ENCODE measurements at regions not wholly inside any gene's neighbourhood (a gene's known extent, or its start where the extent isn't known, plus 50 kb on each side); places are given as distances from the start of the nearest gene placed in this dataset.
A peak's percentile ranks its signal among the peaks of the same experiment; 100 is the strongest.

DNA sequence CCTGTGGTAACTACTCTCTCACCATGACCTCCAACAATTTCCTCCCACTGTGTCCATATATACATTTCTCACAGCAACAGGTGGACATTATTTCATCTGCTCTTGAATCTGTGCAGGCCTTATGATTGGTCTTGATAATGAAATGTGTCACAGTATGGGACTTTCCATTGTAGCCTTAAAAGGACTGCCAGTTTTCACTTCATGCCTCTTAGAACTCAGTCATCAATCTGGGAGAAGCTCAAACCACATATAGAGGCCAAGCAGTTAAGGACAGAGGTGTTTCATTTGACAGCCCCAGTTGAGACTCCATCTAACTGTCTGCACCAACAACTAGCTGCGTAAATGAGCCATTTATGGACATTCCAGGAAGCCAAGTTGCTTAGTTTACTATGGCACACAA is 1534.8 kb downstream of the ARAP2 start:
- Histone ChIP-seq H3K4me1 (ENCODE audit: insufficient read depth, low read length, poor library complexity, severe bottlenecking) (no peaks in the 10 kb centered on the region), H3K36me3 (ENCODE audit: insufficient read depth, low read length, poor library complexity, severe bottlenecking) (no peaks in the 10 kb centered on the region), H3K9me3 (ENCODE audit: low read depth, low read length, poor library complexity, severe bottlenecking) (no peaks in the 10 kb centered on the region), H3K4me3 (ENCODE audit: low read depth, low read length, poor library complexity, severe bottlenecking) (no peak overlapping the region), H3K27ac (ENCODE audit: low read depth, low read length, poor library complexity, severe bottlenecking) (no peak overlapping the region), H3K27me3 (replicated peaks; ENCODE audit: insufficient read depth, low read depth, low read length, poor library complexity) (no peaks in the 10 kb centered on the region)
- TF ChIP-seq, protein P1, sequence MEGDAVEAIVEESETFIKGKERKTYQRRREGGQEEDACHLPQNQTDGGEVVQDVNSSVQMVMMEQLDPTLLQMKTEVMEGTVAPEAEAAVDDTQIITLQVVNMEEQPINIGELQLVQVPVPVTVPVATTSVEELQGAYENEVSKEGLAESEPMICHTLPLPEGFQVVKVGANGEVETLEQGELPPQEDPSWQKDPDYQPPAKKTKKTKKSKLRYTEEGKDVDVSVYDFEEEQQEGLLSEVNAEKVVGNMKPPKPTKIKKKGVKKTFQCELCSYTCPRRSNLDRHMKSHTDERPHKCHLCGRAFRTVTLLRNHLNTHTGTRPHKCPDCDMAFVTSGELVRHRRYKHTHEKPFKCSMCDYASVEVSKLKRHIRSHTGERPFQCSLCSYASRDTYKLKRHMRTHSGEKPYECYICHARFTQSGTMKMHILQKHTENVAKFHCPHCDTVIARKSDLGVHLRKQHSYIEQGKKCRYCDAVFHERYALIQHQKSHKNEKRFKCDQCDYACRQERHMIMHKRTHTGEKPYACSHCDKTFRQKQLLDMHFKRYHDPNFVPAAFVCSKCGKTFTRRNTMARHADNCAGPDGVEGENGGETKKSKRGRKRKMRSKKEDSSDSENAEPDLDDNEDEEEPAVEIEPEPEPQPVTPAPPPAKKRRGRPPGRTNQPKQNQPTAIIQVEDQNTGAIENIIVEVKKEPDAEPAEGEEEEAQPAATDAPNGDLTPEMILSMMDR (conservative IDR thresholded peaks at IDR 0.05; ENCODE audit: low read depth, low read length) = no peak
- TF ChIP-seq EZH2 (IDR thresholded peaks at IDR 0.05; ENCODE audit: borderline replicate concordance, low read depth, low read length, poor library complexity, severe bottlenecking) = no peak
- no peak for DNase-seq (ENCODE audit: low spot score)
- intact Hi-C loops (cut with micrococcal nuclease; ENCODE audit: unreplicated experiment) = no loop called here
- ChIA-PET CTCF (no interaction called here), POLR2A (ENCODE audit: low non-redundant PET) (no interaction called here)
- BruUV-seq (replicated peaks) = no TSS peak

DNA sequence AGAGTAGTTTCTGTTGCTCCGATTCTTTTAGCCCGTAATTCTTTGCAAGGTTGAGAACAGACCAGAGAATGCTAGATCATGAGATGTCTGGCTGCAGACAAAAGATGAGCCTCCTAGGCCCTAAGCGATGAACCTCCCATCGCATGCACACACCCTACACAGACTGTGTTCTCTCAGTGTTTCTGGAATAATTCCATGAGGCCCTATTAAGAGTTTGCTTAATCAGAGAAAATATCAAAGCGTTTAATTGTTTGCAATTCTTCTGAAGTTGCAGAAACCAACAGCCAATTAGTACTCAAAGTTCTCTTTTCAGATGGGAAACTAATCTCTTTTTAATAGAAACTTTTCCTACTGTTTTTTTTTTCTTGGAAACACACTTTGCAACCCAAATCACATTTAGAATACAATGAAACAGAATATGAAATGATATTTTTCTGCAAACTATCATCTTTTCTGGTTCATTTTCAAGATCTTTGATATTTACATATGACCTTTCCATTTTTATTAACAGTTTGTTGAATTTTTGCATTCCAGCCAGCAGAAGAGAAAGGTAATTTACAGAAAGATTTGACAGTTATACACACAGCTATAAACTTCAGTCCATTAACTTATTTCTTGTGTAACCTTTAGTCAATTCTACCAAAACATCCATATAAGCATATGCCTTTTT is 1525.6 kb downstream of the ARAP2 start:
- Histone ChIP-seq H3K27me3 (replicated peaks; ENCODE audit: insufficient read depth, low read depth, low read length, poor library complexity) (no peaks in the 10 kb centered on the region), H3K4me1 (ENCODE audit: insufficient read depth, low read length, poor library complexity, severe bottlenecking) (no peaks in the 10 kb centered on the region), H3K27ac (ENCODE audit: low read depth, low read length, poor library complexity, severe bottlenecking) (no peak overlapping the region), H3K36me3 (ENCODE audit: insufficient read depth, low read length, poor library complexity, severe bottlenecking) (no peaks in the 10 kb centered on the region), H3K9me3 (ENCODE audit: low read depth, low read length, poor library complexity, severe bottlenecking) (no peaks in the 10 kb centered on the region), H3K4me3 (ENCODE audit: low read depth, low read length, poor library complexity, severe bottlenecking) (no peak overlapping the region)
- TF ChIP-seq EZH2 (IDR thresholded peaks at IDR 0.05; ENCODE audit: borderline replicate concordance, low read depth, low read length, poor library complexity, severe bottlenecking) = no peak
- TF ChIP-seq, protein P1 (conservative IDR thresholded peaks at IDR 0.05; ENCODE audit: low read depth, low read length) = no peak
- DNase-seq (ENCODE audit: low spot score) = no peak
- ChIA-PET CTCF (no interaction called here), POLR2A (ENCODE audit: low non-redundant PET) (no interaction called here)
- intact Hi-C loops (cut with micrococcal nuclease; ENCODE audit: unreplicated experiment) = no loop called here
- no TSS peak for BruUV-seq (replicated peaks)

DNA sequence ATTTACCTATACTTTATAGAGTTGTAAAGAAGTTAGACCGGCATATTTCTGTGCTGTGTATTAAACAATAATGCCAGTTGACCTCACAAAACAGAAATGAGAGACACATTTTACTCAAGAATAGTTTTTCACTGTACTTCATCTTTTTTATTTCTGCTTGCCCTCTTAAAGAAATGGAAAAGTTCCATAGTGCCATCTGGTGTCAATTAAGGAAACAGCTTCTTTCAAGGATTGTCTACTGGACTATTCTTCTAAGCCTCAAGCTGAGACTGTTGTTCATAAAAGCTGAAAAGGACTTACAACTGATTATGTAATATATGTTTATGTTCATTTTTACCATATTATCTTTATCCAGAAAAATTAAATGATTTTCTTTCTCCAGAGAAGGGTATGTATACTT is 1523.7 kb downstream of the ARAP2 start:
- Histone ChIP-seq H3K36me3 (ENCODE audit: insufficient read depth, low read length, poor library complexity, severe bottlenecking) (no peaks in the 10 kb centered on the region), H3K27me3 (replicated peaks; ENCODE audit: insufficient read depth, low read depth, low read length, poor library complexity) (no peaks in the 10 kb centered on the region), H3K4me3 (ENCODE audit: low read depth, low read length, poor library complexity, severe bottlenecking) (no peak overlapping the region), H3K4me1 (ENCODE audit: insufficient read depth, low read length, poor library complexity, severe bottlenecking) (no peaks in the 10 kb centered on the region), H3K27ac (ENCODE audit: low read depth, low read length, poor library complexity, severe bottlenecking) (no peak overlapping the region), H3K9me3 (ENCODE audit: low read depth, low read length, poor library complexity, severe bottlenecking) (no peaks in the 10 kb centered on the region)
- intact Hi-C loops (cut with micrococcal nuclease; ENCODE audit: unreplicated experiment) = no loop called here
- peak; percentile 49 for DNase-seq (ENCODE audit: low spot score)
- BruUV-seq (replicated peaks) = no TSS peak
- no peak for TF ChIP-seq EZH2 (IDR thresholded peaks at IDR 0.05; ENCODE audit: borderline replicate concordance, low read depth, low read length, poor library complexity, severe bottlenecking)
- TF ChIP-seq, protein P1 (conservative IDR thresholded peaks at IDR 0.05; ENCODE audit: low read depth, low read length) = peak; percentile 55
- POLR2A ChIA-PET (ENCODE audit: low non-redundant PET) = no interaction called here
- CTCF ChIA-PET = no interaction called here
